ENCODE measurements at regions not wholly inside any gene's neighbourhood (a gene's known extent, or its start where the extent isn't known, plus 50 kb on each side); places are given as distances from the start of the nearest gene placed in this dataset.

- TF ChIP-seq CTCF (IDR thresholded peaks at IDR 0.05): no peak
- TF ChIP-seq POLR2A (IDR thresholded peaks at IDR 0.05): no peak
These were observed 236.0 kb downstream of the ALX1 start for GRCh38 chr12:85516039-85516438.

Measured in Peyer's patch (tissue), 4 donors.